ENCODE measurements at regions not wholly inside any gene's neighbourhood (a gene's known extent, or its start where the extent isn't known, plus 50 kb on each side); places are given as distances from the start of the nearest gene placed in this dataset.

DNA sequence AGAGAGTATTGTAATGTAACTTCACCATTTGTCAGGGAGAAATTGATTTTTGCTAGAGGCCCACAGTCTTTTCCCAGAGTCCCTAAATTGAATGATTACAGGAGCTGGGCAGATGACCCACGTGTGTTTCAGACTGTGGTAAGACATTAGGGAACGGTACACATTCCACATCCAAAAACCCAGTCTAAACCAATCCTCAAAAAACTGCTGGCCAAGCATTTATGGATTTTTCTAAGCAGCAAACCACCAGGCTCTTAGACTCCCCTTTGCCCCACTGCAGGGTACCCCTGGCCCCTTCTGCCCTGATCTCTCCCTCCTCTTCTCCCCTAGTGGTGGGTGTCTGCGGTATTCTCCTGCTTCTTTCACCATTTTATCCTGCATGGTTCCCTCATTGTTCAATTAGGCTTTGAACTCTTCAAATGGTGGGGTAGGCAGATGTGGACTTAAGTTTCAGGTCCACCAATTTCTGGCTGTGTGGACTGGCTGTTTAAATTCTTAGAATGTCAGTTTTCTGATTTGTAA, 135.5 kb upstream of the SORCS3 start:
- TF ChIP-seq, protein P1, sequence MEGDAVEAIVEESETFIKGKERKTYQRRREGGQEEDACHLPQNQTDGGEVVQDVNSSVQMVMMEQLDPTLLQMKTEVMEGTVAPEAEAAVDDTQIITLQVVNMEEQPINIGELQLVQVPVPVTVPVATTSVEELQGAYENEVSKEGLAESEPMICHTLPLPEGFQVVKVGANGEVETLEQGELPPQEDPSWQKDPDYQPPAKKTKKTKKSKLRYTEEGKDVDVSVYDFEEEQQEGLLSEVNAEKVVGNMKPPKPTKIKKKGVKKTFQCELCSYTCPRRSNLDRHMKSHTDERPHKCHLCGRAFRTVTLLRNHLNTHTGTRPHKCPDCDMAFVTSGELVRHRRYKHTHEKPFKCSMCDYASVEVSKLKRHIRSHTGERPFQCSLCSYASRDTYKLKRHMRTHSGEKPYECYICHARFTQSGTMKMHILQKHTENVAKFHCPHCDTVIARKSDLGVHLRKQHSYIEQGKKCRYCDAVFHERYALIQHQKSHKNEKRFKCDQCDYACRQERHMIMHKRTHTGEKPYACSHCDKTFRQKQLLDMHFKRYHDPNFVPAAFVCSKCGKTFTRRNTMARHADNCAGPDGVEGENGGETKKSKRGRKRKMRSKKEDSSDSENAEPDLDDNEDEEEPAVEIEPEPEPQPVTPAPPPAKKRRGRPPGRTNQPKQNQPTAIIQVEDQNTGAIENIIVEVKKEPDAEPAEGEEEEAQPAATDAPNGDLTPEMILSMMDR (IDR thresholded peaks at IDR 0.05; ENCODE audit: borderline replicate concordance, extremely low read depth, low read length, poor library complexity, severe bottlenecking), result no peak
- TF ChIP-seq EZH2 (IDR thresholded peaks at IDR 0.05; ENCODE audit: borderline replicate concordance, low read depth, low read length, severe bottlenecking), result no peak
